ENCODE measurements at regions not wholly inside any gene's neighbourhood (a gene's known extent, or its start where the extent isn't known, plus 50 kb on each side); places are given as distances from the start of the nearest gene placed in this dataset.

DNA sequence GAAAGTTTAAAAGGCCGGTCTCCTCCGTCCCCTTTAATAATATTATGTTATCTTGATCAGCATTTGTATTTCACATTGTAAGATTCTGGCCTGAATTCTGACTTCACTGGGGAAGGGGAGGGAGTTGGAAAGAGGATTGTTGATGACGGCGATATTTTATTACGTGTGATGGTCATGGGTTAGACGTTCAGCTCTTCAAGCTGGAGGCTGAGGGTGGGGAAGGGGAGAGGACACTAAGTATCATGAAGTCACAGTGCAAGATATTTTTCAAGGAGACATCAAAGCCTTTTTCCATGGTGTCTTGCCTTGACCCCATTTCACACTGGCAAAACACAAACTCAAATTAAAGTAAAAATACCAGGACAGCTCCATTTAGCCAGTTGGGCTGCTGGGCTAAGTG is 126.7 kb downstream of the WDR11 start:
- 75 to 77% methylated on average over 6 of the region's 6 CpGs for WGBS, 2 donors (ENCODE audit: low coverage in 1 of 2)
- H3K27ac ChIP-seq, result peak overlapping the region in 1 of 4 donors; percentile 8
- in situ Hi-C loops (cut with MboI; ENCODE audit: low pct_ligation_motif_present in 1 of 4, low pct_unique_long_range_greater_than_20kb in 1 of 4, low sequenced_read_pairs in 3 of 4), result no loop called here
- H3K4me3 ChIP-seq, result no peak overlapping the region
- TF ChIP-seq, protein P1, sequence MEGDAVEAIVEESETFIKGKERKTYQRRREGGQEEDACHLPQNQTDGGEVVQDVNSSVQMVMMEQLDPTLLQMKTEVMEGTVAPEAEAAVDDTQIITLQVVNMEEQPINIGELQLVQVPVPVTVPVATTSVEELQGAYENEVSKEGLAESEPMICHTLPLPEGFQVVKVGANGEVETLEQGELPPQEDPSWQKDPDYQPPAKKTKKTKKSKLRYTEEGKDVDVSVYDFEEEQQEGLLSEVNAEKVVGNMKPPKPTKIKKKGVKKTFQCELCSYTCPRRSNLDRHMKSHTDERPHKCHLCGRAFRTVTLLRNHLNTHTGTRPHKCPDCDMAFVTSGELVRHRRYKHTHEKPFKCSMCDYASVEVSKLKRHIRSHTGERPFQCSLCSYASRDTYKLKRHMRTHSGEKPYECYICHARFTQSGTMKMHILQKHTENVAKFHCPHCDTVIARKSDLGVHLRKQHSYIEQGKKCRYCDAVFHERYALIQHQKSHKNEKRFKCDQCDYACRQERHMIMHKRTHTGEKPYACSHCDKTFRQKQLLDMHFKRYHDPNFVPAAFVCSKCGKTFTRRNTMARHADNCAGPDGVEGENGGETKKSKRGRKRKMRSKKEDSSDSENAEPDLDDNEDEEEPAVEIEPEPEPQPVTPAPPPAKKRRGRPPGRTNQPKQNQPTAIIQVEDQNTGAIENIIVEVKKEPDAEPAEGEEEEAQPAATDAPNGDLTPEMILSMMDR (IDR thresholded peaks at IDR 0.05), result no peak
- TF ChIP-seq POLR2AphosphoS5 (IDR thresholded peaks at IDR 0.05) (no peak), POLR2A (IDR thresholded peaks at IDR 0.05) (no peak), EP300 (IDR thresholded peaks at IDR 0.05; ENCODE audit: low read depth) (no peak)
- peaks cover 13 to 22% (median 19%) of the 10 kb centered on the region in 4 donors for H3K4me1 ChIP-seq
- intact Hi-C loops (cut with DNase I; ENCODE audit: low total_unique reads), result no loop called here
- H3K36me3 ChIP-seq, result no peaks in the 10 kb centered on the region
- H3K27me3 ChIP-seq, result peaks cover 12% of the 10 kb centered on the region
- H3K9me3 ChIP-seq, result peaks cover 0 to 5% of the 10 kb centered on the region in 2 donors
- DNase-seq, result no peak

DNA sequence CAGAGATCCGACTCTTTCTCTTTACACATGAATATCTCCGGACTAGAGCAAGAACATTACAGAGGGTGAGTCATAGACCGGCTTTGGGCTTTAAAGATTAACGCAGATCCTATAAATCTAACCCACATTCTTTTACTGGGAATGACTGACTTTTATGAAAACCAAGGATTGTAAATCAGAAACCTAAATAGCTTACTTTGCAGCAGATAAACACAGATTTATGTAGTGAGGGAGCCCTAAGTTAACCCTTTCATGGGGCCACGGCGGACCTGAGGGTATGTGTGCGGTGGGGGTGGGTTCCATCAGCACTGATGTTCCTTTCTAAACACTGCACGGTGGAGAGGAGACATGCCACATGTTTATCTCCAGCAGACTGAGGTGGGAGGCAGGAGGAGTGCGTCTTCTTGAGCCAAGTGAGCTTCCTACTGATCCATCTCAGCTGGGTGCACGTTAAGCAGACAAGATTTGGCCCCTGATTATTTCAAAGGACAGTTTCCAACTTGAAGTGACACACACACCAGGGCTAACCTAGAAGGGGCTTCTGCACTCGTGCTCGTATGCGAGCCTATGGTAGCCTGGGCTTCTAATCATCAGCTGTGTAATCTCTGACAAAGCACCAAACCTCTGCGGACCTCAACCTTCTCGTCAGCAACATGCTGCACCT is 127.6 kb downstream of the WDR11 start:
- Histone ChIP-seq H3K27ac (peak overlapping the region in 3 of 4 donors; percentile 6 to 65 (median 32)), H3K9me3 (peaks cover 0 to 4% of the 10 kb centered on the region in 2 donors), H3K27me3 (peaks cover 12% of the 10 kb centered on the region), H3K4me1 (peaks cover 13 to 22% (median 19%) of the 10 kb centered on the region in 4 donors), H3K36me3 (no peaks in the 10 kb centered on the region), H3K4me3 (peak overlapping the region in 3 of 4 donors; percentile 11 to 42 (median 29))
- 10 to 16% methylated on average over 2 to 15 of the region's 15 CpGs for WGBS, 2 donors (ENCODE audit: low coverage in 1 of 2)
- intact Hi-C loops (cut with DNase I; ENCODE audit: low total_unique reads) (no loop called here), in situ Hi-C loops (cut with MboI; ENCODE audit: low pct_ligation_motif_present in 1 of 4, low pct_unique_long_range_greater_than_20kb in 1 of 4, low sequenced_read_pairs in 3 of 4) (no loop called here)
- DNase-seq, result no peak
- TF ChIP-seq, protein P1 (IDR thresholded peaks at IDR 0.05), result no peak
- TF ChIP-seq POLR2AphosphoS5 (IDR thresholded peaks at IDR 0.05) (no peak), EP300 (IDR thresholded peaks at IDR 0.05; ENCODE audit: low read depth) (no peak), POLR2A (IDR thresholded peaks at IDR 0.05) (no peak)

DNA sequence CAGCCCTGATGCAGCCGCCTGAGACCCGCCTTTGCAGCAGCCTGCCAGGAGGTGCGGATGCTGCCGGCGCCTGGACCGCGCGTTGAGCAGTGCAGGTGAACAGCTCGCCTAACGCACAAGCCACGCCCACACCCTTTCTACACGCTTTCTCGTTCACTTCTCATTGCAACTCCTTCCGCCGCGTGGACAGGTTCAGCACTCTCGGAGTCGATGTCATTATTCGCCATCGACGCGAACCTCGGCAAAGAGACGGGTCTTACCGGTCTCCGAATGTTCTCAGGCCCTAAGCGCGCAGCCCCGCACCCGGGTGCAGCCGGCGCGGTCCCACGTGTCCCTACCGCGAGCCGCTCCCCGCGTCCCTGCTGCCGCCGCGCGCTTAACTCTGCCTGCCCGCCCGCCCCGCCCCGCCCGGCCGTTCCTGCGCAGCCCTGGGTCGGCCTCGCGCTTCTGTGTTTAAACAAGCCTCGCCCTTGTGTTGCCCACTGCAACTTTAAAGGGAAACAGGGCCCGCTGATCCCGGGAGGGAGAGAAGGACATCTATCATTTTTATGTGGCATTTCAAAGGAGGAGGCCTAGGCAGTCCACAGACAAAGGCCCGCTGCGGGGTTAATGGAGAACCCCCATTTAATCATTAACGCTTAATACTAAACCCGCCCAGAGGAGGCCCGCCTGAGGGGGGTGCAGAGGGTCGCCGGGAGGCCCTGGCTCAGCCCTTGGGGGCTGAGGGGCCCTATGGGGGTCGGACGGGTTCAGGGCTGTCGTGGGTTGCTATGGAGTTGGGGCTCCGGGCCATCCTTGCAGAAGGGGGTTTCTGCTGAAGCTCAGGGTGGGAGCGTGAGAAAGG is 128.5 kb downstream of the WDR11 start:
- Histone ChIP-seq H3K4me1 (peaks cover 13 to 22% (median 19%) of the 10 kb centered on the region in 4 donors), H3K4me3 (peak overlapping the region; percentile 3 to 42 (median 20)), H3K27ac (peak overlapping the region in 3 of 4 donors; percentile 6 to 65 (median 32)), H3K9me3 (no peaks in the 10 kb centered on the region), H3K36me3 (no peaks in the 10 kb centered on the region), H3K27me3 (peaks cover 5% of the 10 kb centered on the region)
- 0 to 6% methylated on average over 4 to 68 of the region's 68 CpGs for WGBS, 2 donors (ENCODE audit: low coverage in 1 of 2)
- in situ Hi-C loops (cut with MboI; ENCODE audit: low pct_ligation_motif_present in 1 of 4, low pct_unique_long_range_greater_than_20kb in 1 of 4, low sequenced_read_pairs in 3 of 4) (no loop called here), intact Hi-C loops (cut with DNase I; ENCODE audit: low total_unique reads) (no loop called here)
- DNase-seq, result peak; percentile 81
- TF ChIP-seq, protein P1 (IDR thresholded peaks at IDR 0.05), result no peak
- peak; percentile 14 for TF ChIP-seq POLR2A (IDR thresholded peaks at IDR 0.05)
- no peak for TF ChIP-seq EP300 (IDR thresholded peaks at IDR 0.05; ENCODE audit: low read depth)
- peak in 1 of 3 donors; percentile 11 for TF ChIP-seq POLR2AphosphoS5 (IDR thresholded peaks at IDR 0.05)
